ENCODE measurements at regions not wholly inside any gene's neighbourhood (a gene's known extent, or its start where the extent isn't known, plus 50 kb on each side); places are given as distances from the start of the nearest gene placed in this dataset.

DNA sequence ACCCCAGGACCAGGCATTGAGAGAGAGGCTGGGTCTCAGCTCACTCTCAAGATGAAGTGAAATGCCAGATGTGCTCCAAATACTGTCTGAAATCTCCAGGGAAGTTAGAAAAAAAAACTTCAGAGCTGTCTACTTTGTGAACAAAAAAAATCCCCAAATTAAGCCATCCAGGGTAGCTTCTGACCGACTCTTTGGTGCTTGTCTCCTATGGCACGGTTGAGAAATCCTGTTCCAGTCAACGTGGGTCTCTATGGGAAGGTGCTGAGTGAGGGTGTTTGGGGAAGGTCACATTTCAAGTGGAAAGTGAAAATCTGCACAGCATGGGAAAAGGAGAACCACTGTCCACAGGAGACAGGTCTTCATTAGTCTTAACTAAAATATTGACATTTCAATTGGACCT, 322.5 kb upstream of the CFAP20DC start (continued):
- TF ChIP-seq REST (IDR thresholded peaks at IDR 0.05; ENCODE audit: unreplicated experiment), result no peak
- no peak for TF ChIP-seq ZNF331 (CRISPR knock-in tag; IDR thresholded peaks at IDR 0.05; ENCODE audit: low read depth)
- no peak for TF ChIP-seq POLR2AphosphoS5 (IDR thresholded peaks at IDR 0.05; ENCODE audit: low read depth)
- TF ChIP-seq EZH2 (IDR thresholded peaks at IDR 0.05; ENCODE audit: low read depth, unreplicated experiment), result no peak
- no peak for TF ChIP-seq ZNF114 (CRISPR knock-in tag; IDR thresholded peaks at IDR 0.05)
- TF ChIP-seq NANOG (IDR thresholded peaks at IDR 0.05; ENCODE audit: borderline replicate concordance), result no peak
- TF ChIP-seq CTCF (conservative IDR thresholded peaks at IDR 0.05; ENCODE audit: low read depth in 2 of 2), result no peak
- TF ChIP-seq CREB1 (CRISPR knock-in tag; IDR thresholded peaks at IDR 0.05; ENCODE audit: low read depth), result no peak
- TF ChIP-seq, protein P1, sequence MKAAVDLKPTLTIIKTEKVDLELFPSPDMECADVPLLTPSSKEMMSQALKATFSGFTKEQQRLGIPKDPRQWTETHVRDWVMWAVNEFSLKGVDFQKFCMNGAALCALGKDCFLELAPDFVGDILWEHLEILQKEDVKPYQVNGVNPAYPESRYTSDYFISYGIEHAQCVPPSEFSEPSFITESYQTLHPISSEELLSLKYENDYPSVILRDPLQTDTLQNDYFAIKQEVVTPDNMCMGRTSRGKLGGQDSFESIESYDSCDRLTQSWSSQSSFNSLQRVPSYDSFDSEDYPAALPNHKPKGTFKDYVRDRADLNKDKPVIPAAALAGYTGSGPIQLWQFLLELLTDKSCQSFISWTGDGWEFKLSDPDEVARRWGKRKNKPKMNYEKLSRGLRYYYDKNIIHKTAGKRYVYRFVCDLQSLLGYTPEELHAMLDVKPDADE (IDR thresholded peaks at IDR 0.05), result no peak

DNA sequence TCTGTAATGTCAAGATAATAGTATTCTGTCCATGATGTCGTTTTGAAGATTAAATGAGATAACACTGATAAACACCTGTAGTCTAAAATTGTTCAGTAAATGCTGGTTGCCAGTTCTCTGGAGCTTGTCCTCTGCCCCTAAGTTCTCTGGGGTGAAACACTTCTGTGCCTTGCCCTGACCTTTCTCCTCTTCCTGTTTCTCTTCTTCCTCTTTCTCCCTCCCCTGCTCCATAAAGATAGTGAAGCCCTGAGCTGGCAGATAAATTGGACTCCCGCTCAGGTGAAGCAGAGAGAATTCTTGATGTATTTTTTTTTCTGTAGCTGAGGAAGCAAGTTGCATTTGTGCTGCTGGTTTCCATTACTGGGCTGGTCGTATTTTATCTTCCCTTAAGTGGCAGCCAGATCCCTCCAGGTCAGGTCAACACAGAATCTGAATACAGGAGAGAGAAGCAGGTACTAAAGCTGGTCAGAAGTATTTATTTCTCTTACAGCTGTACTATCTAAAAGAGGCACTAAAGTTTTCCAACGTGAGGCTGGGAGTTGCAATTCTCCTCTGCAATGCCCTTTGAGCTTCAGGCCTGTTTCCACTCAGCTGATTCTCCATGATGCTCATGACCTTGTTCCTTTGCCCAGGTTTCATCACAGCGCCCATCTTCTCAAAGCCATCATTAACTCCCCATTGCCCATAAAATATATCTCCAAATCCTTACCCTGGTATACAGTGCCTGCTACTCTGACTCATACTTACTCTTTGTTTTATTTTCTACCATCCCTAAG, 319.3 kb upstream of the CFAP20DC start:
- peaks cover 5% of the 10 kb centered on the region; the same call in 2 of the 3 replicates for H3K4me1 Mint-ChIP-seq
- H3K4me3 Mint-ChIP-seq, result no peak overlapping the region
- no peaks in the 10 kb centered on the region for H3K36me3 Mint-ChIP-seq (ENCODE audit: low read depth)
- H3K27me3 Mint-ChIP-seq (ENCODE audit: insufficient read depth, low read depth, poor library complexity), result no peaks in the 10 kb centered on the region
- H3F3A ChIP-seq (replicated peaks; ENCODE audit: low read depth), result no peaks in the 10 kb centered on the region
- TF ChIP-seq ZNF114 (CRISPR knock-in tag; IDR thresholded peaks at IDR 0.05), result no peak
- no peak for TF ChIP-seq REST (IDR thresholded peaks at IDR 0.05; ENCODE audit: unreplicated experiment)
- no peak for TF ChIP-seq POLR2AphosphoS5 (IDR thresholded peaks at IDR 0.05; ENCODE audit: low read depth)
- H3K4me2 ChIP-seq, result no peak overlapping the region
- H3K4me1 ChIP-seq (ENCODE audit: insufficient read depth), result no peaks in the 10 kb centered on the region
- no peaks in the 10 kb centered on the region for H3K27me3 ChIP-seq (ENCODE audit: insufficient read depth)
- no peak overlapping the region for H3K4me3 ChIP-seq
- no peaks in the 10 kb centered on the region for H3K36me3 ChIP-seq (ENCODE audit: insufficient read depth)
- DNase-seq (ENCODE audit: low spot score), result no peak
- no peak overlapping the region for H2AFZ ChIP-seq
- H4K20me1 ChIP-seq (replicated peaks; ENCODE audit: insufficient read depth), result no peaks in the 10 kb centered on the region
- no peaks in the 10 kb centered on the region for H3K9me3 Mint-ChIP-seq
- no peak overlapping the region for H3K27ac Mint-ChIP-seq
- H3K9me2 ChIP-seq (ENCODE audit: insufficient read depth), result peaks cover 12% of the 10 kb centered on the region; the same call in 1 of the 2 replicates
- H3K79me2 ChIP-seq (replicated peaks; ENCODE audit: insufficient read depth), result no peaks in the 10 kb centered on the region
- no peak overlapping the region for H3K27ac ChIP-seq (ENCODE audit: low read depth)
- ATAC-seq, result no peak
